Endothelial cell of umbilical vein (primary cell): ENCODE measurements at regions not wholly inside any gene's neighbourhood (a gene's known extent, or its start where the extent isn't known, plus 50 kb on each side); places are given as distances from the start of the nearest gene placed in this dataset.

Source experiments
- BruUV-seq: library from RNA; stranded (reverse); fragments of 400-500 nt; replicated peaks from 2 replicates; lab custom pipeline; 2021; lab: Mats Ljungman, UMichigan
- CTCF ChIA-PET: fragments of 300-600, 350-600 bp; sonication (Branson Sonifier 250); formaldehyde crosslinking; loops from one replicate; lab custom pipeline; 2021; ENCODE audit warnings: antibody characterized with exemption, inconsistent platforms; lab: Charles Lee
- POLR2A ChIA-PET: fragments of 300-600, 350-600 bp; sonication (Branson Sonifier 250); formaldehyde crosslinking; loops from one replicate; lab custom pipeline; 2021; ENCODE audit warnings: antibody characterized with exemption, inconsistent platforms; lab: Charles Lee
- DNase-seq: peaks from one replicate; pipeline ENCODE4 v3.0.0-alpha.2; 2011; ENCODE audit warnings: low read depth, low spot score
- FAIRE-seq: peaks from 2 replicates; lab custom pipeline; 2011; peaks lifted over from hg19 to GRCh38; lab: Jason Lieb, UNC
- H2AFZ ChIP-seq: 2 replicates; pipeline ENCODE4 v1.6.0; 2012; ENCODE audit warnings: low read depth, low read length, control low read depth, inconsistent platforms
- H3K27ac ChIP-seq: 2 replicates; pipeline ENCODE4 v1.5.1; 2011; ENCODE audit warnings: low read depth, mild to moderate bottlenecking, control low read depth, low read length, moderate library complexity; ENCODE audit not compliant: insufficient read depth
- H3K27me3 ChIP-seq, 2 experiments: 2 replicates each; pipeline versions ENCODE4 v1.6.0 to v1.6.1; 2011; ENCODE audit warnings: low read length in 2 of 2, mixed read lengths in 1 of 2; ENCODE audit not compliant: control insufficient read depth in 2 of 2, insufficient read depth in 2 of 2
- H3K36me3 ChIP-seq, 2 experiments: 2 replicates in 1 of 2; 3 replicates in 1 of 2; pipeline ENCODE4 v1.5.1; 2011; ENCODE audit warnings: low read length in 2 of 2, mild to moderate bottlenecking in 1 of 2, moderate library complexity in 1 of 2; ENCODE audit not compliant: control insufficient read depth in 2 of 2, insufficient read depth in 2 of 2; ENCODE audit errors: extremely low read depth in 1 of 2
- H3K4me1 ChIP-seq: 3 replicates; pipeline ENCODE4 v1.5.1; 2011; ENCODE audit warnings: mild to moderate bottlenecking, low read length; ENCODE audit not compliant: control insufficient read depth, insufficient read depth; ENCODE audit errors: extremely low read depth
- H3K4me2 ChIP-seq: 2 replicates; pipeline ENCODE4 v1.6.1; 2011; ENCODE audit warnings: low read length, control low read depth, mixed read lengths; ENCODE audit not compliant: insufficient read depth
- H3K4me3 ChIP-seq, 3 experiments: fragments of 200-600 bp in 1 of 3; sonication (generic), shearing (Covaris generic) in 1 of 3; replicated peaks in 1 of 3; 2 replicates each; pipeline ENCODE4 v1.5.1; 2011 to 2016; ENCODE audit warnings: control low read depth in 3 of 3, low read length in 3 of 3, mild to moderate bottlenecking in 2 of 3, inconsistent platforms in 1 of 3, low read depth in 1 of 3, moderate library complexity in 1 of 3; ENCODE audit not compliant: insufficient read depth in 1 of 3
- H3K79me2 ChIP-seq: 2 replicates; pipeline ENCODE4 v1.6.0; 2012; ENCODE audit warnings: low read length, inconsistent platforms; ENCODE audit not compliant: control insufficient read depth, insufficient read depth
- H3K9ac ChIP-seq: replicated peaks from 2 replicates; pipeline ENCODE3; 2011; ENCODE audit warnings: low read length, control low read depth; ENCODE audit not compliant: insufficient read depth; ENCODE audit errors: extremely low read depth
- H3K9me1 ChIP-seq: replicated peaks from 3 replicates; pipeline ENCODE4 v1.6.0; 2011; ENCODE audit warnings: mild to moderate bottlenecking, low read length; ENCODE audit not compliant: control insufficient read depth, insufficient read depth; ENCODE audit errors: extremely low read depth
- H3K9me3 ChIP-seq: replicated peaks from 2 replicates; pipeline ENCODE4 v1.5.1; 2012; ENCODE audit warnings: low read length, inconsistent platforms; ENCODE audit not compliant: control insufficient read depth, insufficient read depth
- H4K20me1 ChIP-seq: replicated peaks from 2 replicates; pipeline ENCODE3; 2011; ENCODE audit warnings: mild to moderate bottlenecking, low read length; ENCODE audit not compliant: control insufficient read depth, insufficient read depth; ENCODE audit errors: extremely low read depth
- EZH2 ChIP-seq: IDR thresholded peaks from 2 replicates; pipeline ENCODE4 v1.6.1; 2012; ENCODE audit warnings: borderline replicate concordance, low read depth, mild to moderate bottlenecking, moderate library complexity, low read length, inconsistent platforms; ENCODE audit not compliant: severe bottlenecking
- FOS ChIP-seq: IDR thresholded peaks from 2 replicates; pipeline ENCODE4 v1.6.1; 2011; ENCODE audit warnings: mild to moderate bottlenecking, low read length, moderate library complexity, borderline replicate concordance; ENCODE audit not compliant: insufficient read depth
- JUN ChIP-seq: IDR thresholded peaks from 2 replicates; pipeline ENCODE4 v1.6.1; 2011; ENCODE audit warnings: borderline replicate concordance, low read depth; ENCODE audit not compliant: insufficient read length, insufficient read depth
- MYC ChIP-seq: IDR thresholded peaks from one replicate; pipeline ENCODE4 v1.6.1; 2011; ENCODE audit warnings: mild to moderate bottlenecking, low read depth, low read length
- POLR2A ChIP-seq: IDR thresholded peaks from 2 replicates; pipeline ENCODE4 v1.6.1; 2012; ENCODE audit warnings: low read depth, mild to moderate bottlenecking, control low read depth, low read length
- POLR2AphosphoS5 ChIP-seq: IDR thresholded peaks from 2 replicates; pipeline ENCODE4 v1.6.1; 2012; ENCODE audit warnings: low read depth, mild to moderate bottlenecking, control low read depth, low read length, moderate library complexity; ENCODE audit not compliant: insufficient read depth
- dilution Hi-C: fragments of 300-500 bp; cut with MboI; formaldehyde crosslinking; loops from one replicate; pipeline ENCODE4 v1.15.0; 2019; ENCODE audit warnings: low sequenced_read_pairs; ENCODE audit not compliant: extremely low pct_ligation_motif_present
- intact Hi-C: fragments of 100-400 bp; cut with micrococcal nuclease; formaldehyde crosslinking; loops from one replicate; pipeline ENCODE4 v1.10.0; 2022
- TF ChIP-seq, protein P1 (sequence below), 2 donors: IDR thresholded peaks; 1 replicate in 1 of 2; 2 replicates in 1 of 2; pipeline ENCODE4 v1.5.1; 2011; ENCODE audit warnings: low read length in 2 of 2, mild to moderate bottlenecking in 2 of 2, moderate library complexity in 2 of 2, control low read depth in 1 of 2, inconsistent platforms in 1 of 2, low read depth in 1 of 2; ENCODE audit not compliant: insufficient read depth in 1 of 2; ENCODE audit errors: extremely low read depth in 1 of 2
- TF ChIP-seq, protein P2 (sequence below): IDR thresholded peaks from 2 replicates; pipeline ENCODE4 v1.6.1; 2011; ENCODE audit not compliant: insufficient read depth, insufficient read length

DNA sequence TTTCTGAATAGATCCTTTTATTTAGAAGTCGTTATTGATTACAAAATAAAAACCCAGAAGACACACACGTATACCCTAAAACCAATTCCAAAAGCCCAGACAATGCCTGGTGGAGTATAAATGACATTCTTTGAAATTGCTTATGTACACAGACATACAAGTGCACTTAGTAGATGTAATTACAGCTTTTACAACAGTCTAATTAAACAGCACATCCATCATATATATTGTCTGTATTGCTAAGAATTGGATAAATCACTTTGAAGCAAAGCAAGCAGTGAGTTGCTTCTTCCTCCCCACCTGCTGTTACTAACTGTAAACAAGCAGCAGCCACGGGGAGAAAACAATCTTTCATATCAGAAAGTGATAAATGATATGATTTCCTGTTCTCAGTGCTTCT is 645.7 kb downstream of the TLL1 start:
- POLR2A ChIA-PET: no interaction called here
- dilution Hi-C loops: no loop called here
- TF ChIP-seq JUN (no peak), EZH2 (no peak), POLR2A (no peak), MYC (no peak), FOS (no peak), POLR2AphosphoS5 (no peak)
- TF ChIP-seq, protein P1, sequence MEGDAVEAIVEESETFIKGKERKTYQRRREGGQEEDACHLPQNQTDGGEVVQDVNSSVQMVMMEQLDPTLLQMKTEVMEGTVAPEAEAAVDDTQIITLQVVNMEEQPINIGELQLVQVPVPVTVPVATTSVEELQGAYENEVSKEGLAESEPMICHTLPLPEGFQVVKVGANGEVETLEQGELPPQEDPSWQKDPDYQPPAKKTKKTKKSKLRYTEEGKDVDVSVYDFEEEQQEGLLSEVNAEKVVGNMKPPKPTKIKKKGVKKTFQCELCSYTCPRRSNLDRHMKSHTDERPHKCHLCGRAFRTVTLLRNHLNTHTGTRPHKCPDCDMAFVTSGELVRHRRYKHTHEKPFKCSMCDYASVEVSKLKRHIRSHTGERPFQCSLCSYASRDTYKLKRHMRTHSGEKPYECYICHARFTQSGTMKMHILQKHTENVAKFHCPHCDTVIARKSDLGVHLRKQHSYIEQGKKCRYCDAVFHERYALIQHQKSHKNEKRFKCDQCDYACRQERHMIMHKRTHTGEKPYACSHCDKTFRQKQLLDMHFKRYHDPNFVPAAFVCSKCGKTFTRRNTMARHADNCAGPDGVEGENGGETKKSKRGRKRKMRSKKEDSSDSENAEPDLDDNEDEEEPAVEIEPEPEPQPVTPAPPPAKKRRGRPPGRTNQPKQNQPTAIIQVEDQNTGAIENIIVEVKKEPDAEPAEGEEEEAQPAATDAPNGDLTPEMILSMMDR (IDR thresholded peaks at IDR 0.05; ENCODE audit: extremely low read depth in 1 of 2, insufficient read depth in 1 of 2, low read depth in 1 of 2, low read length in 2 of 2): no peak
- TF ChIP-seq, protein P2, sequence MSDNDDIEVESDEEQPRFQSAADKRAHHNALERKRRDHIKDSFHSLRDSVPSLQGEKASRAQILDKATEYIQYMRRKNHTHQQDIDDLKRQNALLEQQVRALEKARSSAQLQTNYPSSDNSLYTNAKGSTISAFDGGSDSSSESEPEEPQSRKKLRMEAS: no peak

More for the DNA sequence above, 645.7 kb downstream of the TLL1 start:
- Histone ChIP-seq H3K36me3 (no peaks in the 10 kb centered on the region), H3K27ac (no peak overlapping the region), H4K20me1 (no peaks in the 10 kb centered on the region), H3K4me3 (no peak overlapping the region), H3K9me3 (no peaks in the 10 kb centered on the region), H2AFZ (no peak overlapping the region), H3K4me1 (no peaks in the 10 kb centered on the region), H3K79me2 (no peaks in the 10 kb centered on the region), H3K9me1 (no peaks in the 10 kb centered on the region), H3K27me3 (no peaks in the 10 kb centered on the region), H3K4me2 (no peak overlapping the region), H3K9ac (no peak overlapping the region)
- intact Hi-C loops: no loop called here
- FAIRE-seq (no peak), DNase-seq (no peak)
- no TSS peak for BruUV-seq
- CTCF ChIA-PET: interaction anchor here (0.6 kb wide), 1 partner anchor 19 kb away, joined by 3 read pairs; no protein-coding TSS in a partner anchor
